GM18907 (cell line): ENCODE measurements at regions not wholly inside any gene's neighbourhood (a gene's known extent, or its start where the extent isn't known, plus 50 kb on each side); places are given as distances from the start of the nearest gene placed in this dataset.
"Not testable (repeated sequence)": the region's sequence is repeated elsewhere in the genome, so short reads cannot be mapped to it uniquely, and the experiment has no call there.

Source experiments
- ATAC-seq: cut with Tn5 transposase; IDR thresholded peaks from one replicate; pipeline ENCODE4 v1.9.1; 2021; ENCODE audit warnings: mild to moderate bottlenecking, moderate library complexity; ENCODE audit not compliant: unreplicated experiment

- no peak for ATAC-seq
Observed at GRCh38 chr2:8329660-8330622, 351.9 kb upstream of the ID2 start.

- no peak for ATAC-seq
Observed at GRCh38 chr2:8331068-8331467, 350.8 kb upstream of the ID2 start.

- ATAC-seq = no peak
Observed at GRCh38 chr2:8332646-8333045, 349.2 kb upstream of the ID2 start.

GRCh38 chr2:8333177-8333831, 348.6 kb upstream of the ID2 start:
- ATAC-seq = no peak

GRCh38 chr2:8333832-8334187, 348.0 kb upstream of the ID2 start:
- not testable (repeated sequence) for ATAC-seq

GRCh38 chr2:8334866-8335325, 347.0 kb upstream of the ID2 start:
- ATAC-seq = no peak

GRCh38 chr2:8335801-8336200, 346.1 kb upstream of the ID2 start:
- no peak for ATAC-seq

GRCh38 chr2:8337321-8337720, 344.5 kb upstream of the ID2 start:
- no peak for ATAC-seq

- no peak for ATAC-seq
Observed at GRCh38 chr2:8342407-8342806, 339.4 kb upstream of the ID2 start.

GRCh38 chr2:8343031-8343430, 338.8 kb upstream of the ID2 start:
- ATAC-seq = no peak

GRCh38 chr2:8344144-8345097, 337.4 kb upstream of the ID2 start:
- ATAC-seq = no peak

- no peak for ATAC-seq
Observed at GRCh38 chr2:8345200-8345599, 336.7 kb upstream of the ID2 start.

GRCh38 chr2:8346208-8346607, 335.6 kb upstream of the ID2 start:
- no peak for ATAC-seq

- ATAC-seq = no peak
Observed at GRCh38 chr2:8346706-8347430, 335.0 kb upstream of the ID2 start.

- ATAC-seq = not testable (repeated sequence)
Observed at GRCh38 chr2:8348911-8349310, 332.9 kb upstream of the ID2 start.

- no peak for ATAC-seq
Observed at GRCh38 chr2:8352296-8352695, 329.6 kb upstream of the ID2 start.

GRCh38 chr2:8352989-8353388, 328.9 kb upstream of the ID2 start:
- ATAC-seq = no peak

GRCh38 chr2:8355102-8355859, 326.6 kb upstream of the ID2 start:
- no peak for ATAC-seq

GRCh38 chr2:8357738-8358518, 323.9 kb upstream of the ID2 start:
- ATAC-seq = no peak
